ENCODE measurements at regions not wholly inside any gene's neighbourhood (a gene's known extent, or its start where the extent isn't known, plus 50 kb on each side); places are given as distances from the start of the nearest gene placed in this dataset.

GRCh38 chr2:8622199-8622911 lies 59.5 kb upstream of the ID2 start:
- TF ChIP-seq CTCF (IDR thresholded peaks at IDR 0.05) (no peak), EZH2 (IDR thresholded peaks at IDR 0.05) (no peak), EZH2phosphoT487 (IDR thresholded peaks at IDR 0.05) (no peak)
